Medulla oblongata (tissue), 1 donor: ENCODE measurements at regions not wholly inside any gene's neighbourhood (a gene's known extent, or its start where the extent isn't known, plus 50 kb on each side); places are given as distances from the start of the nearest gene placed in this dataset.

Experiments
- DNase-seq: peaks from one replicate; pipeline ENCODE4 v3.0.0-alpha.2; 2015; ENCODE audit errors: extremely low spot score

DNA sequence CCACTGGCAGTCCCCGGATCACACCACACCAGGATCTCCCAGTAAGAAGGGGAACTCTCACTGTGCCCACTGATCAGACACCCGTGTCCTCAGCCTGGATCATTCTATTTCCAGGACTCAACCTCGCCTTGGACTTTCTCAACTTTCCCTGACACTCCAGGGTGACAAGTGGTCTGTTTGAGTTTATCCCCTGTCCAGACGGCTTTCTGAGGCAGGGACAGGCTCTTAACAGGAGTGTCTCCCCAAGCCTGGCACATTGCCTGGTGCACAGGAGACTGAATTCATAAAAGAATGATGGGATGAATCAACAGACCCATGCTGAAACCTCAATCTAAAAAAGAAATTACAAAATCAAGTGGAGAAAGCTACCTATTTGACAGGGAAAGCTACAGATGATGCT, 606.6 kb downstream of the EFNB2 start:
- no peak for DNase-seq

DNA sequence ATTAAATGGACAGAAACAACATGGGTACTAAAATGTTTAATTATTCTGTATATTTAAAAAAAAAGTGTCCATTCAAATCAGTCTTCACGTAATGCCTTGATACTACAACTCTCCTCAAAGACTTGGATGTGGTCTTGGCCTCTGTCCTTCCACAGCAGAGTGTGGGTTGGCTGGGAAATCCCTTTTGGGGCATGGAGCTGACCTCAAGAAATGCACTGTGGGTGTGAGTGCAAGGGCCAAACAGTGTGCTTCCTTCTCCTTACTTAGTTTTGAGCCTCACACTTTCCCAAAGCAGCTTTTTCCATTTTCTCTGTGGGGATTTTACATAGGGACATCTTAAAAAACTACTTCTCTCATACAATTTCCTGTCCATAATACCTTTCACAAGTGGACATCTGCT, 607.4 kb downstream of the EFNB2 start:
- DNase-seq = no peak

DNA sequence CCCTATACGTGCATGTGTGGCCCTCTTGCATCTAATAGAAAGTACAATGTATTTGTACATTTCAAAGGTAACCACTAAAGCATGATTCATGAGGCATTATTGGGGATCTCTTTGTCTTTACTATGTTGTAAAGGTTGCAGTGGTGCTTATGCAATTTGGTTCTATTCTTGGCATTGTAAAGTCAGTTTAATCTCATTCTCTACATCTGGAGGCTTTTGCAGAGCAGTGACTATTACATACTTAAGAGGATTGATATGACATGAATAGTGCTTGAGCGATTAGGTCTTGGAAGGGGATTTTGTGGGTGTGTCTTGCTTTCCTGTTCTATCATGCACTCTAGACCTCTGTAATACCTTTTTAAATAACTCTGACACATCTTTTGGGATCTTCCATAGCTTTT, 610.0 kb downstream of the EFNB2 start:
- no peak for DNase-seq

DNA sequence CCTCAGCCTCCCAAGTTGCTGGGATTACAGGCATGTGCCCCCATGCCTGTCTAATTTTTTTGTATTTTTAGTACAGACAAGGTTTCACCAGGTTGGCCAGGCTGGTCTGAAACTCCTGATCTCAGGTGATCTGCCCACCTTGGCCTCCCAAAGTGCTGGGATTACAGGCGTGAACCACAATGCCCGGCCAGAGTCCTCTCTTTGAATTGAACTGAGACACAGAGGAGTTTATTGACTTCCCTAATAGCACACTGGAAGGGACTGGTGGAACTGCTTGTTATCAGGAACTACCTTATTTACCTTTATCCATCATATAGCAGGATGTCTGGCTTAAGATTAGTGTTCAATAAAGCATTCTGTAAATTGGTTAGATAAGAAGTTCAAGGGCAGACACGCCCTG, 613.8 kb downstream of the EFNB2 start:
- no peak for DNase-seq

DNA sequence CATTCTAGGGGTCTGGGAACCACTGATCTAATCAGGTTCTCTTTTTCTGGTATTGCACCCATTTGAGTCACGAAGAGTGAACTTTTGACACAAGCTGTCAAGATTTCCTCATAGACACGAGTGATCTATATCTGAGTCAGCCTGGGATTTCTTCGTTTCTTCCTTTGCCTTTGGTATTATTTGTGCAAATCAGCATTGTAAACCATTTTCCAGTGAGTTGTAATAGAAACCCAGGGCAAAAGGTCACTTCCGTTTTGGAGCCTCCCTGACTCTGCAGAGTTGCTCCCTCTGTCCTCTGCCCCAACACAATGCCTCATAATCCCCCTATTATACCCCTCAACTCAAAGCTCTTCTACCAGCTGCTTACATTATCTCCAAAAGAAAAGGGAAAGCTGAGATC, 615.1 kb downstream of the EFNB2 start:
- DNase-seq = no peak

DNA sequence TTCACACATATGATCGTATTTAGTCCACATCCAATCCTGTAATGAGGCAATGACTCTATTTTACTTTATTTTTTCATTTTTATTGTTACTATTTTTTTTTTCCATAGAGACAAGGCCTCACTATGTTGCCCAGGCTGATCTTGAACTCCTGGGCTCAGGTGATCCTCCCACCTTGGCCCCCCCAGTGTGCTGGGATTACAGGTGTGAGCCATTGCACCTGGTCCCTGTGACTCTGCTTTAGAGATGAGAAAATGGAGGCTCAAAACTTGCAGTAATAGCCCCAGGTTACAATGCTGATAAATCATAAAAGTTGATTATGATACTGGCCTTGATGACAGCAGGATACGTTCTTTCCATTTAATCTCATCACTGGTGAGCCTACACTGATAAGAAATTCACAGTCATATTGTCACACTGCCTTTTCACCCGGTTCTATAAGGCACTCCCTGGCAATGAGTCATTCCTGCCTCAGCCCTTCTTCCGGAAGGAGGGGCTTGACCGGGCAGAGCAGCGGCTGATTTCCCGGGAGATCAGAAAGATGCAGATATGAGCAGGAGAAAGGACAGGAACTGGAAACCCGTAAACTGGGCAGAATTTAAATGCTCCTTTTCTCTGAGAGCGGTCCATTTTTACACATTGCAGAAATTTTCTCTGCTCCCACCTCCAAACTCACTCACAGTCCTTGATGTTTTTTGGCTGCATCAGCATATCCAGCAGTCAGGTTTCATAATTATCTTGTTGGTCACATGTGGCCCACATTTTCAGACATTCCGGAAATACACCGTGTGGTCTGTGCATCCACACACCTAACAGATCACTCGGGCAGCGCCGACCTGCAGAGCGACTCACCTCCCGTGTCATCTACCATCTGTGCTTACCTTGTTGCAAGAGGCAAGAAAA, 616.4 kb downstream of the EFNB2 start:
- no peak for DNase-seq

DNA sequence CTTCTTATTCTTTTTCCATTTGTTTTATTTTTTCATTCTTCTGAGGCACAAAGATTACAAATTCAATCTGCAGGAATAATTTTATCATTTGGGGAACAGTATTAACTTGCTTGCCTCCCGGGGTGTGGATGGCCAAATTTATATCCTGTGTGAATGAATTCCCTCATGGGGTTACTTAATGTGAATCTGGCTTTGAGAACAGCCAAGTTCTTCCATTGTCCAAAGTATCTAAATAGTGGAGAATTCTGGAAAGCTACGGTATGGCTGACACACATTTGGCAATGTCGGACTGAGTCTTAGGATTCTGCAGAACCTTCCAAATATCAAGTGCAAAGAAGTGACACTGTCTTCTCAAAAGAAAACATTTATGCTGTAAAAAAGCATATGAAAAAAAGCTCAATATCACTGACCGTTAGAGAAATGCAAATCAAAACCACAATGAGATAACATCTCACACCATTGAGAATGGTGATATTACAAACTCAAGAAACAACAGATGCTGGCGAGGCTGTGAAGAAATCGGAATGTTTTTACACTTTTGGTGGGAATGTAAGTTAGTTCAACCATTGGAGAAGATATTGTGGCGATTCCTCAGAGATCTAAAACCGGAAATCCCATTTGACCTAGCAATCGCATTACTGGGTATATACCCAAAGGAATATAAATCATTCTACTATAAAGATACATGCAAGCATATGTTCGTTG, 620.2 kb downstream of the EFNB2 start:
- no peak for DNase-seq

DNA sequence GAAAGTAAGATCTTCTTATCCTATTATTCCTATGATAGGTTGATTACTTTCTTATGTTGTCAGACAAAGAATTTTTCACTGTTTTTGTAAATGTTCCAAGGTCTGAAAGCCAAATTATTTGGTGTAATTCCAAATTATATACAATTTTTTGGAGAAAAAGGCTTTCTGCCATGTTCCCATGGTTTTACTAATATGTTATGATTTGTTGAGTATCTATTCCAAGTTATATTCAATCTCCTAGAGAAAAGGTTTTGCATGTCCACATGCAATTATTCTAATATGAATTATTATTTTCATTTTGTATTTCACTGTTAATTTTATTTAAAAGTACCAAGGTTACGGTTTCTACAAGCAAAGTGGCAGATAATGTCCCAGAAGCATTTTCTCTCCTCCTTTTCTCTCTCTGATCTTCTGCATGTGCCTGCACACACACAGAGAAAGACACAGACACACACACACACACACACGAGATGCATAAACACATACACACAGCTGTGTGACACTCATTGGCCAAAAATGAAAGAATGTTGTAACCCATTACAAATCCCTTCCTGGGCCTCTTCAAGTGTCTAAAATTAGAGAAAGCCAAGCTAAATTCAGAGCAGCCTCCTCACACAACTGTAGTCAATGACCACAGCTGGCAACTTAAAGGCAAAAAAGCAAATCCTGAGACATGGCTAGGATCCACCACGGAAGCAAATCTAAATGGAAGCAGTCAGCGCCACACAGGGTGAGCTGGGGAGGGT, 621.0 kb downstream of the EFNB2 start:
- DNase-seq = no peak

DNA sequence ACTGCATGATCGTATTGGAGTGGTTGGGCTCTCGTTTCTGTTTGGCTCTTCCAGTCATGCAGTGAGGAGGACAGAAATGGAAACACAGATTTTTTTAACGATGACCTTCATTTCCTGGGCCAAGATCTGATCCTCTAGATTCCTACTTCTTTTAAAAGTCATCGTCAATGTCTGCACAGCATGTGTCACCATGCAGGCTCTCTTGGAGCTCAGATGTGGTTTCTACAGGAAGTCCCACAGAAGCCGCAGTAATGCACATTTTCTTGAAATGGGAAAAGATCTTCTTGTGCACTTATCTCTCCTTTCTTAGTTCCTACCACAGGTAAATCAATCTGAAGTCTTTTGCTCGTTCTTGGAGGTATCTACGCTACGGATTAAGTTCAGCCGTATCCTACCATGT, 626.9 kb downstream of the EFNB2 start:
- DNase-seq = no peak

DNA sequence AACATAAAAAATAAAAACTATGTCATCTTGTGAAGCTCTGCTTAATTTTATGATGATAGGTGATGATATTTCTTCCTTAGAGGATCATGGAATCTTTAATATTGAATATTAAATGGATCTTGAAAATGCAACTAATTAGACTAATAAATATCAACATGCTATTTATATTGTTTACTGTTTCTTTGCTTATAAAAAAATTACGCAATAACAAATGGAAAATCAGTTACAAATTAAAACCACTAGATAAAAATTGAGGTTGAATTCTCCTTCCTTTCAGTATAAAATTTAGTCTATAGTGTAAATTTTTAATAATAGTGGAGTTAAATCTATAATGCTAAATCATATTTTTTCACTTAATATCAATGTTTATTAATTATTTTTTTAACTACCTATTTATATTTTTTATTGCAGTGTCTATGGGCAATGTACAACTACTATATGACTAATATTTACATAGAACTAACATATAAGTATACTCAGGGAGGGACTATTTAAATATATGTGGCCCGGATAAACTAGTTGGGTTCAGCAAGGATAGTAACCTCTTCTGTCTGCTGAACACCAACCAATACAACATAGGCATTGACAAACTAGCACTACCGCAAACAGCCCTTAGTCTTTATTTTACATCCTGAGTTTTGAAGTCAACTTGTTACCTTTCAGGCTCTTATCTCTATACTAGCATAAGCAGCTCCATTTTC, 628.0 kb downstream of the EFNB2 start:
- DNase-seq = no peak

DNA sequence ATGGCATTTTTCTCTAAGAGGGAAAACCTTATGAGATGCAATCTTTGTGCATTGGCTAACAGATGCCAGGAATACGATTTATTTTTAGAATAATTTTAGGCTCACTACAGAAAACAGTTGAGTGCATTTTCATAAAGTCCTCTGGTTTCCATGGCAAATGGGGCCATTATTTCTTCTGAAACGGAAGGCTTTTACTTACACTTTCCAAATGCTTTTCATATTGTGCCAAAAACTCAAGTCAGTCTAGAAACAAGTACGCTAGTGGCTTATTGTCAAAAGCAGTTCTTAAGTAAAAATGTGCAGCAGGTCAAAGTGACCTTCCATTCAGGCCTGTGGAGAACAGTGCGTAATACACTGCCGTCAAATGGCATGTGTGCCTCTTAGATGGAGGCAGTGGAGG, 628.7 kb downstream of the EFNB2 start:
- peak; percentile 38 for DNase-seq

DNA sequence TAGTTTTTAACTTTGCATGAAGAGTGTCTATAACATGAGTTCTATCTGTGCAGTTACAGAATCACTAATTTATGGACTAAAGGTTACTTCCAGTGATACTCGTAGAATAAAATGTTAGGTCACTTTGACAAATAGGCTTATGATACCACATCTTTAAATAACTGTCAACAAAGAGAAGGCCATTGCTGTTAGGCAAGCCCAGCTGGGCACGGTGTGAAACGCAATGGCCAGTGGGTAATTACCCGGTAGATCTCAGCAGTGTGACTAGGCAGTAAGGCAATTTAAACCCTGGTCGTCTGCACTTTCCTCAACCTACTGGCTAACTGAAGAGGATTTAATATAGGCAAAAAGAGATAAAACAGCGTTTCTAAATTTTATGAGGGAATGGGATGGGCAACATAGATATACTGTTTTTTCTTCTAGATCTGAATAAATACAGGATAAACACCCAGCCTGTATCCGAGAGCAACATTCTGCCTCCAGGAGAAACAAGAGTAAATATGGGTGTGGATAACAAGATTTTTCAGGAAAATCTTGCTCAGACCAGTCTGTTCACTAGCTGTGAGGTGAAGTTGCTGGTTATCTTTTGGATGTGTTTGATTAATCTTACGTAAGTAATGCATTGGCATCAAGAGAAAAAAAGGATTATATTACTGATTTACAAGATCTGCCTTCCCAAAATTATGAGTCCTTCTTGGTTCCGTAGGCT, 631.3 kb downstream of the EFNB2 start:
- DNase-seq = no peak

DNA sequence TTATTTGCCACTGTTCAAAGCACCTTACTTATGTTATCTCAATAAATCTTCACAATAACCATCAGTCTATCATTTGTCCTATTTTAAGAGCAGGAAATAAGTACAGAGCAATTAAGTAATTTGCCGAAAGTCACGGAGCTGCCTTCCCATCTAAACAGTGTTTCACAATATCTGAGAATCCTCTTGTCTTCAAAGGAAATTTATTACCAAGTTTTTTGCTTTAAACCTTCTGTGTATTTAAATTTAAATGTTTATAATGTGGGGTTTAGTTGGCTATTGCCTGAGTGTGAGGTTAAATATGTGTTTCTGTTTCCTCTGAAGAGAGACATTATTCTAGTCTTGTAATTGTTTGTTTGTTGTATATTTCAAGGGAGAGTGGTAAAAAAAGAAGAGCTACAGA, 633.1 kb downstream of the EFNB2 start:
- no peak for DNase-seq

DNA sequence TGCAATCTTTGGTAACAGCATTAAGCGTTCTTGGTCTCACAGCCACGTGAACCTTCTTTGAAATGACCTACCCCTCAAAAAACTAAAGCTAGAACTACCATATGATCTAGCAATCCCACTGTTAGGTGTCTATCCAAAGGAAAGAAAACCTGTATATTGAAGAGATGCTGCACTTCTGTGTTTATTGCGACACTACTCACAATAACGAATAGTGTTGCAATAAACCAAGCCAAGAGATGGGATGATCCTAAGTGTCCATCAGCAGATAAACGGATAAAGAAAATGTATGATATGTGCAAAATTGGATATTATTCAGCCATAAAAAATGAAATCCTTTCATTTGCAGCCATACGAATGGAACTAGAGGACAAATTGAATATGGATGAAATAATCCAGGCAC, 637.9 kb downstream of the EFNB2 start:
- DNase-seq = no peak

DNA sequence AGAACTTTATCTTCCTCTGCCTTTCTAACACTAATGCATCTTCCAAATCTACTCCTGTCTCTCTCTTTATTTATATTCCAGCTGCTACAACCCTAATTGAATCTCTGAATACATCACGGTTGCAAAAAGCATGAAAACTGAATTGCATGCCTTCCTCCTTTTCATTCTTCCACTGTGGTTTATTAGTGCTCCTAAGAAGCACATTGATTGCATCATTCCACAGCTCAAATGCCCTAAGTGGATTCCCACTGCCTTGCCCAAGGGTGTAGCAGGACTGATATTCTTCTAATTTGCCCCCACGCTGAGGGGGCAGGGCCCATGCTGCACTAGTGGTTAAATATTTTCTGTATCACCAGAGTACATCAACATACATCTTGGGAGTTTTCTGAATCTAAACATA, 640.8 kb downstream of the EFNB2 start:
- DNase-seq = no peak

DNA sequence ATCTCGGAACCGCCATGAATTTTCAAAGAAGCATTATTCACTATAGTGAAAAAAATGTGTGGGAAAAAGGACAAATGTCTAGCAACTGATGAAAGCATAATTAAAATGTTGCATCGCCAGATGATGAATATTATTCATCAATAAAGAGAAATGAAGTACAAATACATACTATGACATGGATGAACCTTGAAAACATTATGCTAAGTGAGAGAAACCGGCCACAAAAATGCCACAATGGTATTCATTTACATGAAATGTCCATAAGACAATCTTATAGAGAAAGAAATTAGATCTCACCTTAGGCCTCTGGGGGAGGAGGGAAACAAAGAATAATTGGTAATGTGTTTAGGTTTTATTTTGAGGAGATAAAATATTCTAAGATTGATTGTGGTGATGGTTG, 645.0 kb downstream of the EFNB2 start:
- DNase-seq = no peak

DNA sequence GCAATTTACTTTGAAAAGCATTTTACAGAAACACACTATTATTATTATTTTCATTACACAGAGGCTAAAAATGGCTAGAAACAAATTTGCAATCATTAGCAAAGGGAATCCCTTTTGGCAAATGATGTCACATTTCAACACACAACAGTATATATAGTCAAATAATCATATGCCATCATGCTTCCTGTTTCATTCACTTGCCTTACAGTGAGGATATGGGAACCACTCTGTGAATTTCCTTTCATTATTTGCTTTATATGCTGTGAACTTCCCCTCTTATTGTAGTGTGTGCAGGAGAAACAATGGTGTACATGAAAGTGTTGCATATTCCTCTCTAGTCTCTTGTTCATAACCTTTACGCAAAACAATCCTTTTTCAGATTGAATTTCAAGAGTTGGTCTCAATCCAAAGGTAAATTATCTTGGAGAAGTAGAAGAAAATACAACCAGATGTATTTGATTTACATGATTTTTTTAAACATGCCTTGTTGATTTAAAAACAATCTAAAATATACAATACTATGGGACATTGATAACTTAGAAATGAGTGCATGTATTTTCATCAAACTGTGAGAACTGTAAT, 657.3 kb downstream of the EFNB2 start:
- DNase-seq = no peak

DNA sequence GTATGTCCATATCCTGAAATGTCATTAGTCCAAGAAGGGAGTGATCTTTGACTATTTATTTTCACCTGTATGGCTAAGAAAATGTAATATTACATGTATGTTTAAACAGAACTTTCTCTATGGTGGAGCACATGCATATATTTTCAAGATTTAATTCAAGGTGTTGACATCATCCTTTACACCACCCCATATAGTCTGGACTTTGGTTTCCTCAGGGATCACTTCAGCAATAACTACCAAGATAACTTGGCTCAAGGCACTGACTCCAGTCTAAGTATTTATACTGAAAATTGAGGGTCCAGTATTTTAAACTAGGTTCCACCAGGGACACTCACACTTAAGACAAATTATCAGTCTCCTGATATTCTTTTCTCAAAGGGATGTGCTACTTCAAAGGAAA, 660.6 kb downstream of the EFNB2 start:
- DNase-seq = no peak

DNA sequence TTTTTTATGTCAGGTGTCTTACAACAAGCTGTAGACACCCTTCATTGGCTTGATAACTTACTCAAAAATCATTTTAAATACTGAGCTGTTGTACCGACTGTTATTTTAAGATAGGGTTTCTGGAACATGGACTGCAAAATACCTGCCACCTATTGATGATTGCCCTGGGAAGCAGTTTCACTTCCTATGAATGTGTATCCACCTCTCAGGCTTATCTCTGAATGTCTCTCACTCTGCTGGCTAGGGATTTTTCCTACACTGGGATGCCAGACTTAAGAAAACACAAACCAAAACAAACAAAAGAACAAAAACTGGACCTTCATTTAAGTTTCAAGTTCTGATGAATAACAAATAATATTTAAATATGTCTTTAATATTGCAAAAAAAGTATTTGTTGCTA, 663.7 kb downstream of the EFNB2 start:
- DNase-seq = no peak

DNA sequence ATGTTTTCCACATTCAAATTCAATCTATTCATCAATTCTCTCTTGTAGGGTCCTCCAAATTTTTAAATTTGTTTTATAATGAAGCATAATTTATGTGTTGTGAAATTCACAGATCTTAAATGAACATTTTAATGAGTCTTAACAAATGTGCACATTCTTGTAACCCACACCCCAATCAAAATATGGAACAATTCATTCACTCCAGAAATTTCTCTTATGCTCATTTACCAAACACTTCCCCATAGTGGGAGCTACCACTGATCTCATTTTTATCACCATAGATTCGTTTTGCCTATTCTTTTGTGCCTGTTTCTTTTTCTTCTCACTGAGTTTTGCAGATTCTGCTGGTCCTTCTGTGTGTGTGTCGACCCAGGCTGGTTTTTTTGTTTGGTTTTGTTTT, 664.1 kb downstream of the EFNB2 start:
- no peak for DNase-seq

DNA sequence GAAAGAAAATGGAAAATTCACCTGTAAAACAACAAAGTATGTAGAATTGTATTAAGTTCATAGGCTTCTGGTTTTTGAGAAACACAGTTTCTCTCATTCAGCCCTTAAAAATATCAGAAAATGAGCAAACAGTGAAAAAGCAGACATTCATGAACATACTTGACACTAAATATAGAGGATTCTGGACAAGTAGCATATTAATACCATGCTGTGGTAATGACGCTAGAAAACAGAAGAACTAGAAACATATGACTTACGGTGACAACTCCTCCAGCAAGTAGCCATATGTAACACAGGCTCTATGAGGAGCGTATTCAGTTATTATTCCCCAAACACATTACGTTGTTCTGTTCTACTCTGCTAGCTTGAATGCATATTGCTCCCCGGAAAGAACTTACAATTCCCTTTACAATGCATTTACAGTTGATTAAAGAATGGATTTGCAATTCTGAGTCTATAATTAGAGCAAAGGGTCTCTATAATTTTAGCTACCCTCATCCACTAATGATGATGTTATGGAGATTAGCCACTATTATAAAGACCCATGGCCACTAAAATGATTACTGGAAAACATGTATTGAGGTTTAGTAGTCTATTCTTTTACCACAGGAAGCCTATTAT, 672.1 kb downstream of the EFNB2 start:
- DNase-seq = no peak
